ENCODE measurements at regions not wholly inside any gene's neighbourhood (a gene's known extent, or its start where the extent isn't known, plus 50 kb on each side); places are given as distances from the start of the nearest gene placed in this dataset.

GRCh38 chr1:114292835-114293234, 139.2 kb upstream of the SYT6 start:
- TF ChIP-seq POLR2A (IDR thresholded peaks at IDR 0.05; ENCODE audit: low read depth, low read length) (no peak), MAFK (IDR thresholded peaks at IDR 0.05; ENCODE audit: low read depth, low read length) (no peak), MXI1 (IDR thresholded peaks at IDR 0.05; ENCODE audit: borderline replicate concordance, low read depth, low read length) (no peak), CTCF (conservative IDR thresholded peaks at IDR 0.05; ENCODE audit: low read depth, low read length) (no peak), USF2 (IDR thresholded peaks at IDR 0.05; ENCODE audit: low read depth, low read length) (no peak), BHLHE40 (IDR thresholded peaks at IDR 0.05; ENCODE audit: low read depth, low read length) (no peak), RAD21 (IDR thresholded peaks at IDR 0.05; ENCODE audit: low read length) (no peak), CEBPB (IDR thresholded peaks at IDR 0.05; ENCODE audit: low read depth, low read length) (no peak), MAZ (IDR thresholded peaks at IDR 0.05; ENCODE audit: borderline replicate concordance, low read depth, low read length) (no peak), FOS (IDR thresholded peaks at IDR 0.05; ENCODE audit: low read depth, low read length) (no peak), SMC3 (IDR thresholded peaks at IDR 0.05; ENCODE audit: low read depth, low read length) (no peak)

All from IMR-90 (cell line).